ENCODE measurements at regions not wholly inside any gene's neighbourhood (a gene's known extent, or its start where the extent isn't known, plus 50 kb on each side); places are given as distances from the start of the nearest gene placed in this dataset.

DNA sequence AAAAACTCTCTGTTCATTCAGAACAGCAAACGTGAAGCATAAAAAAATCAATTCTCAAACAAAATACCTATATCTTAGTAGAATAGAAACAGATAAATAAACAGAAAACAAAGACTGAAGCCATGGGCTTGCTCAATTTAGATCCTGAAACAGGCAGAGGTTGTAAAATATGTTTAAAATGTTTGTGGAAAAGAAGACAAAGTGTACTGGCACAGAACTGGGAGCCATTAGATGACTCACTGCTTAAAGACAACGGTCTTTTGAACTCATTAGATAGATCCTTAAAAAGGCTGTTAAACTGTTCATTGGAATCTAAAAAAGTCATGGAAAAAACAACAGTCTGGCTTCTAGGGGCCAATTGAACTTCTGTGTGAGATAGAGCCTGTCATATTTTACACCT lies 247.0 kb upstream of the NDST4 start:
- TF ChIP-seq, protein P1, sequence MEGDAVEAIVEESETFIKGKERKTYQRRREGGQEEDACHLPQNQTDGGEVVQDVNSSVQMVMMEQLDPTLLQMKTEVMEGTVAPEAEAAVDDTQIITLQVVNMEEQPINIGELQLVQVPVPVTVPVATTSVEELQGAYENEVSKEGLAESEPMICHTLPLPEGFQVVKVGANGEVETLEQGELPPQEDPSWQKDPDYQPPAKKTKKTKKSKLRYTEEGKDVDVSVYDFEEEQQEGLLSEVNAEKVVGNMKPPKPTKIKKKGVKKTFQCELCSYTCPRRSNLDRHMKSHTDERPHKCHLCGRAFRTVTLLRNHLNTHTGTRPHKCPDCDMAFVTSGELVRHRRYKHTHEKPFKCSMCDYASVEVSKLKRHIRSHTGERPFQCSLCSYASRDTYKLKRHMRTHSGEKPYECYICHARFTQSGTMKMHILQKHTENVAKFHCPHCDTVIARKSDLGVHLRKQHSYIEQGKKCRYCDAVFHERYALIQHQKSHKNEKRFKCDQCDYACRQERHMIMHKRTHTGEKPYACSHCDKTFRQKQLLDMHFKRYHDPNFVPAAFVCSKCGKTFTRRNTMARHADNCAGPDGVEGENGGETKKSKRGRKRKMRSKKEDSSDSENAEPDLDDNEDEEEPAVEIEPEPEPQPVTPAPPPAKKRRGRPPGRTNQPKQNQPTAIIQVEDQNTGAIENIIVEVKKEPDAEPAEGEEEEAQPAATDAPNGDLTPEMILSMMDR (conservative IDR thresholded peaks at IDR 0.05 in 1 of 2, IDR thresholded peaks at IDR 0.05 in 1 of 2; ENCODE audit: low read depth in 1 of 2, low read length in 2 of 2): no peak
- TF ChIP-seq EZH2 (IDR thresholded peaks at IDR 0.05; ENCODE audit: low read length, missing control alignments): no peak
